ENCODE measurements at regions not wholly inside any gene's neighbourhood (a gene's known extent, or its start where the extent isn't known, plus 50 kb on each side); places are given as distances from the start of the nearest gene placed in this dataset.

- no peaks in the 10 kb centered on the region for H3K4me1 ChIP-seq (ENCODE audit: control insufficient read depth in 1 of 2, insufficient read depth in 2 of 2, low read length in 2 of 2)
- intact Hi-C loops (cut with DNase I) = loop anchor here in 1 of 2 donors (5.0 kb wide), 1 partner anchor 38 kb away; no protein-coding TSS in a partner anchor
- no peaks in the 10 kb centered on the region for H3K9me3 ChIP-seq (ENCODE audit: control insufficient read depth, low read length)
- WGBS, 2 donors = 96 to 97% methylated on average over 2 of the region's 2 CpGs
- no peak overlapping the region for H3K4me3 ChIP-seq (ENCODE audit: low read length in 2 of 2)
- H3K27ac ChIP-seq (ENCODE audit: low read depth in 1 of 2, low read length in 2 of 2) = no peak overlapping the region
- no peaks in the 10 kb centered on the region for H3K27me3 ChIP-seq (ENCODE audit: control insufficient read depth in 1 of 2, insufficient read depth in 2 of 2, low read length in 1 of 2)
- ATAC-seq (ENCODE audit: low FRiP score) (no peak), DNase-seq (no peak)
- H3K36me3 ChIP-seq (ENCODE audit: control insufficient read depth in 1 of 2, insufficient read depth in 2 of 2, low read length in 1 of 2) = no peaks in the 10 kb centered on the region
Measured at GRCh38 chr1:212519131-212519530, 86.4 kb downstream of the NENF start.

GRCh38 chr1:212520299-212520698, 87.6 kb downstream of the NENF start:
- Histone ChIP-seq H3K27me3 (ENCODE audit: control insufficient read depth in 1 of 2, insufficient read depth in 2 of 2, low read length in 1 of 2) (no peaks in the 10 kb centered on the region), H3K9me3 (ENCODE audit: control insufficient read depth, low read length) (no peaks in the 10 kb centered on the region), H3K4me3 (ENCODE audit: low read length in 2 of 2) (no peak overlapping the region), H3K4me1 (ENCODE audit: control insufficient read depth in 1 of 2, insufficient read depth in 2 of 2, low read length in 2 of 2) (no peaks in the 10 kb centered on the region), H3K36me3 (ENCODE audit: control insufficient read depth in 1 of 2, insufficient read depth in 2 of 2, low read length in 1 of 2) (no peaks in the 10 kb centered on the region), H3K27ac (ENCODE audit: low read depth in 1 of 2, low read length in 2 of 2) (no peak overlapping the region)
- intact Hi-C loops (cut with DNase I) = no loop called here
- DNase-seq = no peak
- ATAC-seq (ENCODE audit: low FRiP score) = no peak

GRCh38 chr1:212520746-212521145, 87.8 kb upstream of the ATF3 start:
- no peak for ATAC-seq (ENCODE audit: low FRiP score)
- no peaks in the 10 kb centered on the region for H3K4me1 ChIP-seq (ENCODE audit: control insufficient read depth in 1 of 2, insufficient read depth in 2 of 2, low read length in 2 of 2)
- H3K9me3 ChIP-seq (ENCODE audit: control insufficient read depth, low read length) = no peaks in the 10 kb centered on the region
- no peak overlapping the region for H3K27ac ChIP-seq (ENCODE audit: low read depth in 1 of 2, low read length in 2 of 2)
- DNase-seq = no peak
- H3K27me3 ChIP-seq (ENCODE audit: control insufficient read depth in 1 of 2, insufficient read depth in 2 of 2, low read length in 1 of 2) = no peaks in the 10 kb centered on the region
- H3K36me3 ChIP-seq (ENCODE audit: control insufficient read depth in 1 of 2, insufficient read depth in 2 of 2, low read length in 1 of 2) = no peaks in the 10 kb centered on the region
- intact Hi-C loops (cut with DNase I) = no loop called here
- 94 to 97% methylated on average over 5 of the region's 5 CpGs for WGBS, 2 donors
- H3K4me3 ChIP-seq (ENCODE audit: low read length in 2 of 2) = no peak overlapping the region

- DNase-seq (no peak), ATAC-seq (ENCODE audit: low FRiP score) (no peak)
- Histone ChIP-seq H3K27me3 (ENCODE audit: control insufficient read depth in 1 of 2, insufficient read depth in 2 of 2, low read length in 1 of 2) (no peaks in the 10 kb centered on the region), H3K9me3 (ENCODE audit: control insufficient read depth, low read length) (no peaks in the 10 kb centered on the region), H3K4me3 (ENCODE audit: low read length in 2 of 2) (no peak overlapping the region), H3K27ac (ENCODE audit: low read depth in 1 of 2, low read length in 2 of 2) (no peak overlapping the region), H3K4me1 (ENCODE audit: control insufficient read depth in 1 of 2, insufficient read depth in 2 of 2, low read length in 2 of 2) (no peaks in the 10 kb centered on the region), H3K36me3 (ENCODE audit: control insufficient read depth in 1 of 2, insufficient read depth in 2 of 2, low read length in 1 of 2) (no peaks in the 10 kb centered on the region)
- 88 to 90% methylated on average over 7 of the region's 7 CpGs for WGBS, 2 donors
- intact Hi-C loops (cut with DNase I) = no loop called here
Measured at GRCh38 chr1:212525479-212526110, 83.0 kb upstream of the ATF3 start.

- no peak overlapping the region for H3K4me3 ChIP-seq (ENCODE audit: low read length in 2 of 2)
- no peaks in the 10 kb centered on the region for H3K4me1 ChIP-seq (ENCODE audit: control insufficient read depth in 1 of 2, insufficient read depth in 2 of 2, low read length in 2 of 2)
- WGBS, 2 donors = 88 to 90% methylated on average over 5 of the region's 5 CpGs
- H3K36me3 ChIP-seq (ENCODE audit: control insufficient read depth in 1 of 2, insufficient read depth in 2 of 2, low read length in 1 of 2) = no peaks in the 10 kb centered on the region
- ATAC-seq (ENCODE audit: low FRiP score) (no peak), DNase-seq (no peak)
- H3K27me3 ChIP-seq (ENCODE audit: control insufficient read depth in 1 of 2, insufficient read depth in 2 of 2, low read length in 1 of 2) = no peaks in the 10 kb centered on the region
- intact Hi-C loops (cut with DNase I) = no loop called here
- no peaks in the 10 kb centered on the region for H3K9me3 ChIP-seq (ENCODE audit: control insufficient read depth, low read length)
- H3K27ac ChIP-seq (ENCODE audit: low read depth in 1 of 2, low read length in 2 of 2) = no peak overlapping the region
Measured at GRCh38 chr1:212526111-212526491, 82.5 kb upstream of the ATF3 start.

GRCh38 chr1:212528501-212528900, 80.1 kb upstream of the ATF3 start:
- intact Hi-C loops (cut with DNase I) = no loop called here
- DNase-seq (no peak), ATAC-seq (ENCODE audit: low FRiP score) (no peak)

GRCh38 chr1:212529211-212529741, 79.3 kb upstream of the ATF3 start:
- no peaks in the 10 kb centered on the region for H3K9me3 ChIP-seq (ENCODE audit: control insufficient read depth, low read length)
- no peak overlapping the region for H3K4me3 ChIP-seq (ENCODE audit: low read length in 2 of 2)
- no peaks in the 10 kb centered on the region for H3K4me1 ChIP-seq (ENCODE audit: control insufficient read depth in 1 of 2, insufficient read depth in 2 of 2, low read length in 2 of 2)
- no peaks in the 10 kb centered on the region for H3K27me3 ChIP-seq (ENCODE audit: control insufficient read depth in 1 of 2, insufficient read depth in 2 of 2, low read length in 1 of 2)
- DNase-seq (no peak), ATAC-seq (ENCODE audit: low FRiP score) (no peak)
- H3K36me3 ChIP-seq (ENCODE audit: control insufficient read depth in 1 of 2, insufficient read depth in 2 of 2, low read length in 1 of 2) = no peaks in the 10 kb centered on the region
- intact Hi-C loops (cut with DNase I) = no loop called here
- H3K27ac ChIP-seq (ENCODE audit: low read depth in 1 of 2, low read length in 2 of 2) = no peak overlapping the region
- WGBS, 2 donors = 80 to 87% methylated on average over 6 of the region's 6 CpGs

More at GRCh38 chr1:212528501-212528900, 80.1 kb upstream of the ATF3 start:
- H3K36me3 ChIP-seq (ENCODE audit: control insufficient read depth in 1 of 2, insufficient read depth in 2 of 2, low read length in 1 of 2) = no peaks in the 10 kb centered on the region
- no peaks in the 10 kb centered on the region for H3K9me3 ChIP-seq (ENCODE audit: control insufficient read depth, low read length)
- 90 to 94% methylated on average over 1 of the region's 1 CpG for whole genome bisulfite sequencing, 2 donors
- no peak overlapping the region for H3K4me3 ChIP-seq (ENCODE audit: low read length in 2 of 2)
- H3K4me1 ChIP-seq (ENCODE audit: control insufficient read depth in 1 of 2, insufficient read depth in 2 of 2, low read length in 2 of 2) = no peaks in the 10 kb centered on the region
- H3K27me3 ChIP-seq (ENCODE audit: control insufficient read depth in 1 of 2, insufficient read depth in 2 of 2, low read length in 1 of 2) = no peaks in the 10 kb centered on the region
- H3K27ac ChIP-seq (ENCODE audit: low read depth in 1 of 2, low read length in 2 of 2) = no peak overlapping the region

- Histone ChIP-seq H3K36me3 (ENCODE audit: control insufficient read depth in 1 of 2, insufficient read depth in 2 of 2, low read length in 1 of 2) (no peaks in the 10 kb centered on the region), H3K4me3 (ENCODE audit: low read length in 2 of 2) (no peak overlapping the region), H3K4me1 (ENCODE audit: control insufficient read depth in 1 of 2, insufficient read depth in 2 of 2, low read length in 2 of 2) (no peaks in the 10 kb centered on the region), H3K27me3 (ENCODE audit: control insufficient read depth in 1 of 2, insufficient read depth in 2 of 2, low read length in 1 of 2) (no peaks in the 10 kb centered on the region), H3K9me3 (ENCODE audit: control insufficient read depth, low read length) (no peaks in the 10 kb centered on the region), H3K27ac (ENCODE audit: low read depth in 1 of 2, low read length in 2 of 2) (no peak overlapping the region)
- DNase-seq = no peak
- no peak for ATAC-seq (ENCODE audit: low FRiP score)
- WGBS, 2 donors = 60 to 66% methylated on average over 3 of the region's 3 CpGs
- intact Hi-C loops (cut with DNase I) = no loop called here
Measured at GRCh38 chr1:212531267-212531666, 77.3 kb upstream of the ATF3 start.

GRCh38 chr1:212531796-212532195, 76.8 kb upstream of the ATF3 start:
- H3K9me3 ChIP-seq (ENCODE audit: control insufficient read depth, low read length) = no peaks in the 10 kb centered on the region
- ATAC-seq (ENCODE audit: low FRiP score) (no peak), DNase-seq (no peak)
- no peaks in the 10 kb centered on the region for H3K4me1 ChIP-seq (ENCODE audit: control insufficient read depth in 1 of 2, insufficient read depth in 2 of 2, low read length in 2 of 2)
- intact Hi-C loops (cut with DNase I) = no loop called here
- no peaks in the 10 kb centered on the region for H3K36me3 ChIP-seq (ENCODE audit: control insufficient read depth in 1 of 2, insufficient read depth in 2 of 2, low read length in 1 of 2)
- H3K27me3 ChIP-seq (ENCODE audit: control insufficient read depth in 1 of 2, insufficient read depth in 2 of 2, low read length in 1 of 2) = no peaks in the 10 kb centered on the region
- no peak overlapping the region for H3K27ac ChIP-seq (ENCODE audit: low read depth in 1 of 2, low read length in 2 of 2)
- H3K4me3 ChIP-seq (ENCODE audit: low read length in 2 of 2) = no peak overlapping the region
- WGBS, 2 donors = 37 to 44% methylated on average over 1 of the region's 1 CpG
